ENCODE measurements at regions not wholly inside any gene's neighbourhood (a gene's known extent, or its start where the extent isn't known, plus 50 kb on each side); places are given as distances from the start of the nearest gene placed in this dataset.
"Not testable (repeated sequence)": the region's sequence is repeated elsewhere in the genome, so short reads cannot be mapped to it uniquely, and the experiment has no call there.

DNA sequence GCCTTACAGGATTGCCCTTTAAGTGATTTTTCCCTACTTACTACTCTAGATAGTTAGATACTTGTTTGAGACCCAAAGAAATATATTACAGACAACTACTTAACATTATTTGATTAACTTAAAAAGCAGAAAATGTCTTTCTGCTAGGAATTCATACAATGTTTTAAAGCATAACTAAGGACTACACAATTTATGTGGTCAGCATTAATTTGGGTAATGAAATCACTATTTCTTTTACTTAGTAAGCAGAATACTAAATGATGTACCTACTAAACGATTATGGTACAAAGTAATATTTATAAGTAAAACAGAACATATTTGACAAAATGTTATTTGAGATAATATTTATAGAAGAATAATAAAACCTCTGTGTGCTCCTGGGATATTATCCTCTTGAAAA, 371.9 kb upstream of the ARRDC3 start:
- DNase-seq, result no peak

DNA sequence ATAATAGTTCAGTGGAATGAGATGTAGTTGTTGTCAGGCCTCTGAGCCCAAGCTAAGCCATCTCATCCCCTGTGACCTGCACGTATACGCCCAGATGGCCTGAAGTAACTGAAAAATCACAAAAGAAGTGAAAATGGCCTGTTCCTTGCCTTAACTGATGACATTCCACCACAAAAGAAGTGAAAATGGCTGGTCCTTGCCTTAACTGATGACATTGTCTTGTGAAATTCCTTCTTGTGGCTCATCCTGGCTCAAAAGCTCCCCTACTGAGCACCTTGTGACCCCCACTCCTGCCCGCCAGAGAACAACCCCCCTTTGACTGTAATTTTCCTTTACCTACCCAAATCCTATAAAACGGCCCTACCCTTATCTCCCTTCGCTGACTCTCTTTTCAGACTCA, 361.4 kb upstream of the ARRDC3 start:
- not testable (repeated sequence) for DNase-seq

DNA sequence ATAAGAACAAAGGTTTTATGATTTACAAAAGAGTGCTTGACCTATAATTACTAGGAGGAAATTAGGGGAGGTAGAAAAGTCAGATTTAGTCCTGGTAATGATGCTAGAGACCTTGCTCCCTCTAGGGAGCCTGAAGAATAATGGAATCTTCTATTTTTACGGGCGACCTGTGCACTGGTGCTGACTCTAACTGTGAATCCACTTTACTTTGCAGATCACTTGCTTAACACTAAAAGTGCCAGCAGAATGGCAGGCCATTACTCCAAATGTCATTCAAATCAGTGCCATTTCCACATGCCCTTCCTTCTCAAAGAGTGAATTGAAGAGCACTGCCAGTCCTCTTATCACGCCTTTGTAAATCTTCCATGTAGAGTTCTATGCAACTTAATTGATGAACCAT, 359.4 kb upstream of the ARRDC3 start:
- no peak for DNase-seq

DNA sequence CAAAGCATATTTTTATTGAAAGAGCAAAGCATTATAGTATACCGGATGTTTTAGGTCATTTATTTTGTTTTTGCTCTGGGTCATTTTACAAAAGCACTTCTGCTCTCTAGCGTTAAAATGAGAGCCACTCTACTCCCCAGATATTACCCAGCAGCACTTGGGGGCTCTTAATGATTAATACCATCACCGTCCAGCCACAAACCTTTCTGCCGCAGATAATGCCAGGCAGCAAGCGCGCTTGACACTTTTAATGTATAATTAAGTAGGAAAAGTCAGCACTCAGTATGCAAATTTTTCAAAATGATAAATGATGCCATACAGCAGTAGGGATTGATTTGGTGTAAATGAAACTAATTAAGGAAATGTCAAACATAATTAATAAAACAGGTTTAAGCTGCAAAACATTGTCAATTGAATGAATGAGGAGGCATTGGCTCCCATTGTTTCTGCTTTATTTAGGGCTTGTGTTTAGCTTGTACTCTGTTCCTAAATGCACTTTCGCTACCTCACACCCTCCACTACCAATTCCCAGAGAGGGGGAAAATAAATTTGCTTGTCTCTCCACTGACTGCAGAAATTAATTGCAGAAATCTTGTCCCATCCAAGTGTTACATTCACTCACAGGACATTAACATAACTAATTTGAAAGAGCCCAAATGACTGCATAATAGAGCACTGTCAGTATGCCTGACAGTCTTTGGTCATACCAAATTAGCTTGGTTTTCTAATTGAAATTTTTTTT, 358.8 kb upstream of the ARRDC3 start:
- no peak for DNase-seq

DNA sequence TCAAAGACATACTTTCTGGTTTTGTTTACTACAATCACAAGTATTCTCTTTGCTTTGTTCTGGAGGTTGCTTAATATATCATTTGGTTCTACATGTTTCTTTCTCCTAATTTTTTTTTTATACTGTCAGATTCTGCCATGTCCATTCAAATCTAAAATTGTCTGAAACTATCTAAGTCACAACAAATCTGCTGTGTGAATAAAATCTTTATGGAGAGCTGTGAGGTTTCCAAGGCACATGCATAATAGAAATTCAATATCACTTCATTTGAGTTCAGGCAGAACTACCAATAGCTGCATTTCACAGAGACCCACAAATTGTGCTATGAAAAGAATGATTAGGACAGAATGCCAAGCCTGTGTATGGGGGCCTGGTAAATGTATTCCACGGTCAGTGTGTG, 346.9 kb upstream of the ARRDC3 start:
- no peak for DNase-seq

DNA sequence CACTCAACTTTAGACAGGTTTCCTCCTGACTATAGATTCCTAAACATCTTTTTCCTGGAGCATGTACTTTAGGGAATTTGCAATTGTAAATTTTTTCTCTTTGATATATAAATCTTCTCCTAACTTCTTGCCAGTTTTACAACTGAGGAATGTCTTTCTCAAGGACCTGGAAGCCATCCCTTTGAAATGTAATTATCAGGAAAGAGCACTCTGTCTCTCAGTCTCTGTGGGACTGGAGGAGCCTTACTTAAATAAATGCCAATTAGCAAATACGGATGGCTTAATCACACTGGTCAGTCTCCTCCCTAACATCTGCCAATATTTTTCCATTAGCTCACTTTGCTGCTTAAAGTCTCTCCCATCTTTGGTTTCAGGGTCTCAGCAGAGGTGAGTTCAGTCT, 344.3 kb upstream of the ARRDC3 start:
- DNase-seq, result no peak

DNA sequence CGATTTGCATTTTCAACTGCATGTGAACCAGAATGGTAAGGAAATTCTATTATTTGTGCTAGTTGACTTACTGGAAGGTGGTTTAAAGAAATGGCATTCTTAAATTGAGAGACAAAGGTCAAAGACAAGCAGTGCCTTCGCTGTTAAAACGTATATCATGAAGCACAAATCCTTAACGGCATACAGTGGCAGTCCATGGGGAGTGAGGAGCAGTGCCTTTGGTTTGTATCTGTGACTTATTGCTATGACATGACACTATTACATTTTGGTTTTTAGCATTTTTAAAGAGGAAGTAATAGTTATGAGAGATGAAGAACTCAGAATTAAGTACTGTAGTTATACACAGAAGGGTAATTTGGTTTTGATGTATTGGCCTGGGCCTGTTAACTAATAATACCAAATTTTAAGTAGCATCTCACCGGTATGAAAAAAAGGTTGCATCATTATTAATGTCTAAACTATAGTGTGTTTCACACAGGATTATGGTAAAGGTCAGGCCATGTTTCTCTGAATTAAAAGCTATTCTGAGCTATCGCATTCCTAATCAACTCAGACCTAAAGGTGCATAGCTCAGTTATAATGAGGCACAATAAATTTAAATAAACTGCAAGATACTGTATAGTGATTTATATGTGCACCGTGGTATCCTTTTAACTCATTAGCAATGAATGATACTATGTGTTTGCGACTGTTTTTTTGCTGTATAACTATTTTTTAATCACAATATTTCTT, 339.8 kb upstream of the ARRDC3 start:
- no peak for DNase-seq

DNA sequence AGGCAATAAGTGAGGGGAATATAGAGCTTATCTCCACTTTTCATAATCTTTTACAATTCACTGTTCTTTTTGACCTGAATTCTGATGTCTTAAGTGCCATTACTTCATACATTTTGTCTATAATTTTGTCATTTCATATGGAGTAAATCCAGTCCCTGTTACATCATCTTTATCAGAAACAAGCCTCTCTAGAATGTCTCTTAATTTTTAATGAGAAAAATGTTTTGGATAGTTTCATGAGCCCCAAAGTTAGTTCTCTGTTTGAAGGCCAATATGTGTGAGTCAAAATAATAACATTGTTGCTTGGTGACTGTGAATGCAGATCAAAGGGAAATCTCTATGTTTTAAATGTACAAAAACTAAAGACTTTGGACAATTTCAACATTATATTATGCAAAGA, 329.6 kb upstream of the ARRDC3 start:
- no peak for DNase-seq

DNA sequence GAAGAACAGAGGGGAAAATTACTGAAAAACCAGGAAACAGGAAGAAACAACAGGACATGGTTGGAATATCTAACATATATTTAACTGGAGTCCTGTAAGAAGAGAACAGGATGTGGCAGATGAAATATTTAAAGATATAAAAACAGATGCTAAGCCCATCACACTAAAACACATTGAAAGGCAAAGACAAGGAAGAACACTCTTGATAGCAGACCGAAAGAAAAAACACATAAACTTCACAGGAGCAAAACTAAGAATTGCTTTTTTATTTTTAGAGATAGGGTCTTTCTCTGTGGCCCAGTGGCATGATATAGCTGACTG, 324.4 kb upstream of the ARRDC3 start:
- DNase-seq, result no peak

DNA sequence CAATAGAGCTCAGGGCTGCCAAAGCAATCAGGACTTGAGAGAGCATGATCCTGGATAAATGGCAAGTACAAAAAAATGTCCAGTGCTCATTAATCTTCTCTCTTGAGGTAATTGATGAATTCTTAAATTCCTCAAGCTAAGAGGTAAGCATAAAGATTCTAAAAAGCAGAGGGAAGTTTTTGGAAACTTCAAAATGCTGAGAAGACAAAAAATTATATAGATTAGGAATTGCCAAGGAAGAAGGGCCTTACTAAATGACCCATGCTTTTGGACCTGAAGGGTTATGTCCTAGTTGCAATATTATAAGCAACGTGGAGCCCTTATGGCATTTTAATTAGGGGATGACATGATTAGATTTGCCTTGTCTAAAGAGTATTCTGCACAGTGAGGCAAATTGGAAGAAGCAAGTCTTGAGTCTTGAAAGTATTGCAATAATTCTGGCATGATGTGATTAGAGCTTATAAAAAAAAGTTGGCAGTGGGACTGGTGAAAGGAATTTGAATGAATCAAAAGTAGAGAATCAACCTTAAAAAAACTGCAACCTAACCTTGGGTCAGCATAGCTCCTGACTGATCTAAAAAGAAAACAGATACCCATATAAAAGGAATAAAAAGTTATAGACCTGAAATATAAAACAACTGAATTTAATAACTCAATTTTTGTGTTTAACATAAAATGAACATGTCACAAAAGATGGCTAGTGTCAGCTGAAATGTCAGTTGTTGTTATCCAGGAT, 323.8 kb upstream of the ARRDC3 start:
- DNase-seq, result no peak

DNA sequence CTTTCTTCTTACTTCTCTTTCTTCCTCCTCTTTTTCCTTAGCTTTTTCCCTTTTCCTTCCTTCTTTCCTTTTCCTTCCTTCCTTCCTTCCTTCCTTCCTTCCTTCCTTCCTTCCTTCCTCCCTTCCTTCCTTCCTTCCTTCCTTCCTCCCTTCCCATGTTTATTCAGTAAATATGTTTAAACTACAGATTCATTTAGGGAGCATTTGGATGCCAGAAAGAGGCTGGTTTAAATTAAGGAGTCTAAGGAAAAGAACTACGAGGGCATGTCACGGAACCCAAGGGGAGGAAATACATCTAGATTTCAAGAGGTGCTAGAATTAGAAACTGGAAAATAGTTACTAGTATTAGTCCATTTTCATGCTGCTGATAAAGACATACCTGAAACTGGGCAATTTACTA, 320.0 kb upstream of the ARRDC3 start:
- DNase-seq, result no peak

DNA sequence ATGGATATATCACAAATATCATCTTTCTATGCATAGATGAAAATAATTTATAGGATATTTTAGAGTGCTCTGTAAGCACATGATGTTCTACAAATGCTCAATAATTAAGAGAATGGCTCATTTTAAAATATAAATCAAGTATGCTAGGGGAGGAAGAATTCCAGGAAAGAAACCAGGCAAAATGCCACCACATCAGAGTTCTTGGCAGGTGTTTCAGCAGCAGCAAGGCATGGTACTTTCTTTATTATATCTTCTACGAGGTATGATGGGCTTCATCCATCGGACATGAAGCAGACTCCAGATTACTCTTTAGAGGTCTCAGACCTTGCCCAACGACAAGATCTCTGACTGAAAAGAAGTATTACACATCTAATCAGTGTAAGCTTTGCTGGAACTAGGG, 316.3 kb upstream of the ARRDC3 start:
- no peak for DNase-seq

DNA sequence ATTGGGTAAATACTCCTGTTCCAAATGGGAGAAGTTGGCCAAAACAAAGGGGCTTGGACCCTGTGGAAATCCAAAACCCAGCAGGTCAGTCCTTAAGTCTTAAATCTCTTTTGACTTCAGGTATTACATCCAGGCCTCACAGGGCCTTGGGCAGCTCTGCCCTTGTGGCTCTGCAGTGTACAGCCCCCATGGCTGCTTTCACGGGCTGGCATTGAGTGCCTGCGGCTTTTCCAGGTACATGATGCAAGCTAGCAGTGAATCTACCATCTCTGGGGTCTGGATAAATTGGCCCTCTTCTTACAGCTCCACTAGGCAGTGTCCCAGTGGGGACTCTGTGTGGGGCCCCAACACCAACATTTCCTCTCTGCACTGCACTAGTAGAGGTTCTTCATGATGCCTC, 308.5 kb upstream of the ARRDC3 start:
- no peak for DNase-seq

DNA sequence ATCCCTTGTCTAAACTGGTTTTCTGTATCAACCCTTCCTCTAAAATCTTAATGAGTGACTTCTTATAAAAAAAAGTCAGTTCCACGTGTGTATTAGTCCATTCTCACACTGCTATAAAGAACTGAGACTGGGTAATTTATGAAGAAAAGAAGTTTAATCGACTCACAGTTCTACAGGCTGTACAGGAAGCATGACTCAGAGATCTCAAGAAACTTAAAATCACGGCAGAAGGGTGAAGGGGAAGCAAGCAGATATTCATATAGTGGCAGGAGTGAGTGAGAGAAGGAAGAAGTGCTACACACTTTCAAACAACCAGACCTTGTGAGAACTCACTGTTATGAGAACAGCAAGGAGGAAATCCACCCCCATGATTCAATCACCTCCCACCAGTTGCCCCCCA, 307.8 kb upstream of the ARRDC3 start:
- no peak for DNase-seq

DNA sequence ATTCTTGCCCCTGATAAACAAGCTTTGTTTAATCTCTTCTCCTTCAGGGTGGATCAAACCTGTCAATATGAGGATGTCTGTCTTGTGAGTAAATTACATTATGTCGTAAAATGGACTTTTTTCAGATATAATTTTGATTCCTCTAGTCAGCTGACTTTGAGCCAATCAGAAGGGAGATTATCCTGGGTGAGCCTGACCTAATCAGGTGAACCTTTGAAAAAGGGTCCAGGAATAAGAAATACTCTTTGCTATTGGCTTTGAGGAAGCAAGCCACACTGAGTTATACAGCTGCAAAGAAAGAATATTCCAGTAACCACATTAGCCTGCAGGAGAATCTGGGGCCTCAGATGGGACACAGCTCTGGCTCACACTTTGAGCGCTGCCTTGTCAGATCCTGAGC, 304.3 kb upstream of the ARRDC3 start:
- DNase-seq, result no peak

DNA sequence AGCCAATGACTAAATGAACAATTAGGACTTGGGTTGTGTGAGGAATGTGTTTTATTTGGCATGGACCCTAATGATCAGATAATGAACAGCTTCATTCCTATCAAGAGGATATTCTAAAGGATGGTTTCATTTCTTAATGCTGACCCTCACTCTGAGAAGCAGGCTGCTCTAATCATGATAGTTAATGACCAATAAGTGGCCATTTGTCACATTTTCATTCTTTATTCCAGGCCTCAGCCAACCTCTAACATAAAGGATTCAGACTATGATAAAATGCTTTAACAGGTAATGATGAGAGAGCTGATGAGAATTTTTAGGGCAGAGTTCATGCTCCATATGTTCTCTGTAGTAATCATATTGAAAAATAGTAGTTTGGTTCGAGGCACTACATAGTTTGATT, 301.5 kb upstream of the ARRDC3 start:
- DNase-seq, result no peak

DNA sequence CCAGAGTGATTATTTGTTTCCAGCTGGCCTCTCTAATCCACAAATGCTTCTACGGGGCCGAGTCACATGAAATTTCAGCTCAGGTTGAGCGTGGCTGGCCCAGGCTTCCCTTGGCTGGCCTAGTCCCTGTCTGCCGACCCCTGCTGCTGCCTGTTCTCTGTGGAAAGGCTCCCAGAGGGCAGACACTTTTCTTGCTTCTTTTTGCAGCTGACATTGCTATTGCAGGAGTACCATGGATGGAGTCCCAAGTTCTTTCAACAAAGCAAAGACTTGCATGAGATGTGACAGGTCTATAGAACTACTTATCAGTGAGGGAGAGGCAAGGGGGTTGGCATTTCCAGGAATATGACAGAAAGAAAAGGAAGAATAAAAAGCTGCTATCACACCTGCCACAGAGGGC, 287.4 kb upstream of the ARRDC3 start:
- no peak for DNase-seq

DNA sequence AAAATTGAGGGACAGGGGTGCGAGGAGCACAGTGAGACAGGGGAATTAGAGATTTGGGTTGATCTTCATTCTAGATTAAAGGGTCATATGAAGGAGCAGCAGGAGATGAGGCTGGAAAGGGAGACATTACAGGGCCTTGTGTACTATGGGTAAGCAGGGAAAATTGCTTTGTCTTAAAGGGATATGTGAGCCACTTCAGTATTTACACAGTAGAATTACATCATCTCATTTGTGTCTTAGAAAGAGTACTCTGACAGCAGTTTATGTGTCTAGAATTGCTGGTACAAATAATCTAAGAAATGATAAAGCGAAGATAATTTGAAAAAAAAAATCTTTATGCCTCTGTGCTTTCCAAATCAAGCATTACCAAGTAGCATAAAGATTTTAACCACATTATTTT, 287.0 kb upstream of the ARRDC3 start:
- no peak for DNase-seq

DNA sequence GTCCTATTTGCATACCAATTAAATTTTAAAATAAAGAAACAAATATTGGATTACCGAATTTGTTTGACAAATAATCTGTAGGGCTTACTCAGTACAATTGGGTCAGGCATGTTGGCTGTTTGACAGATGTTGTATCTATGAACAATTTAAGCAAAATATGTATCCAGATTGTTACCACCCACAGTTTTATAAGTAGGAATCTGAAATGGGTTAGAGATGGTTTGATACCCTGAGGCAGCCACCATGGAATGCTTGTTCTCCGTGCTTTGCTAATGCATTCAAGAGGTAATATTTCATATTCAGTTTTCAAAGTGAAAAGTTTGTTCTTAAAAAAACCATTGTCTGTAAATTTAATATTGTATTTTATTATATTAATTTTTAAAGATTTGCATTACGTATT, 285.1 kb upstream of the ARRDC3 start:
- DNase-seq, result no peak

DNA sequence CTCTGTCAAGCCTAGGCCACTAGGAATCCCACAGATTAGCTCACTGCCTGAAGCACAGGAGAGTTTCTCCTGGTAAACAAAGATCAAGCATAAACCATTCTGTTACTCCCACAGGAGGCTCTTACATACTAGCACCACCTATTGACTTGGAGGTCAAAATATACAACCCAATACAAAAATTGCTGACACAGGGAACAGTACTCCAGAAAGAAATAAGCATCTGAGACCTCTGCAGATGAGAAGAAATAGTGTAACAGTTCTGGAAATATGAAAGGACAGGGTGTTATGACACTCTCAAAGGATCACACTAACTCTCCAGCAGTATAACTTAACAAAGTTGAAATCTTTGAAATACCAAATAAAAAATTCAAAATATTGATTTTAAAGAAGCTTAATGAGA, 269.6 kb upstream of the ARRDC3 start:
- DNase-seq, result no peak

DNA sequence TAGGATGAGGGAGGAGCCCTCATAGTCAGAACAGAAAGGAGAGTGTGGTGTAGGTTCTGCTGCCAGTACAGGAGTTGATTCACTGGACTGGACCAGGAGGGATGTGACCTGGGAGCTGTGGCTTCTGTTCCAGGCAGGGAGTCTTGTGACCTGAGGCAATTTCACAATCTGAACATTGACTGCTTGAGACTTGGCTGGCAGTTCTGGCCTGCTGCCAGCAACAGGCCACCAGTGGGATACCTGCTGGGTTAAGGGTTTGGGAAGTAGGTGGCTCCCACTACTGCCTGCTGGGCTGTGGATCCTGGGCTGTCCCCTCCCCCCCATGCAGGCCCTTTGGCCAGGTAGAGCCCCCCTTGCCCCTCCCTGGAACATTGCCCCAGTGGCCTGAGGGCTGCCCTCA, 268.6 kb upstream of the ARRDC3 start:
- no peak for DNase-seq

DNA sequence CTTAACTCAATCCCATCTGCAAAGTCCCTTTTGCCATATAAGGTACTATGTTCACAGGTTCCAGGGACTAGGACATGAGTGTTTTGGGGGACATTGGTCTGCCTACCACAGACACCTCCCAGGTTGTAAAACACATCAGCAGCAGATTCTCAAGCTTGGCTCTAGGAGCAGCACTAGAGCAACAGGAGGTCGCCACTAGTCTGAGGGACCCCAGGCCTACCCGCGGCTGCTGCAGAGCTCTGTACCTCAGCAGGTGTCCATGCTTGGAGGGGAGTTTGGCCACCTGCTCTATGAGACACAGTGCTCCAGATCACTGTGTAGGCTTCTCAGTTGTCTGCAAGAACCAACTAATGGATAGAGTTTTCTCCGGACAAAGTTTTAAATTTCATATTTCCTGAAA, 262.2 kb upstream of the ARRDC3 start:
- DNase-seq, result no peak

DNA sequence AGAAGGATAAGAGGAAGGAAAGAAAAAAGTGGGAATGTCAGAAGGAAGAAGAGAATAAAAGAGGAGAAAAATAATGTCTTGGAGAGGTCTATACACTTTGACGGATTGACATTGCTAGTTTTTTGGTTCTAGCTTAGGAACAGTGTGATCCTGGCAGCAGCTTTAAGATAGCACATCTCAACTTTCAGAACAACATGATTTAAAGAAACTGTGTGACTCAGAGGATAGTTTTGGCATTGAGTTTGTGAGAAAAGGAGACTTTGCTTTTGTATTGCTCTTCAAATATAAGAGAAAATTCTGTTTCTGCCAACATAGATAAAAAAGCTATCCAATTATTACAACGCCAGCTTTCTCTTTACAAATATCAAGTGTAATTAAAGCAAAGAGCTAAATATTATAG, 260.7 kb upstream of the ARRDC3 start:
- no peak for DNase-seq

DNA sequence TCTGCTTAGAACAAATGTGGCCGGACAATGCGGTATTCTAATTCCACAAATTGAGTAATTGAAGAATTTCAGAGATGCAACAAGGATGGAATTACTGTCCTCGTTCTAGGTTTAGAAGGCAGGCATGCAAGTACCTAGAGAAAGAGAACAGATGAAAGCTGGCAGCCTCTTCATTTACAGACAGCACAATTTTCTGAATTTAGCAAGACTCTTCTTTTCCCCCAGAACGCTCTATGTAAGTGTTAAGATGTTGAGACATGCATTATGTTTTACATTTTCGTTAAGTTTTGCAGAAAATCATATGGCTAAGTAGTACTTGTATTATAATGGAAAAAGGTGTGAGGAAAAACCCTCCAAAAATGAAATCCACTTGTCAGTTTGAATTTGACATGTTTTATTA, 259.5 kb upstream of the ARRDC3 start:
- no peak for DNase-seq

Measured in inflammatory macrophage (primary cell).